Endothelial cell of hepatic sinusoid (primary cell): ENCODE measurements at regions not wholly inside any gene's neighbourhood (a gene's known extent, or its start where the extent isn't known, plus 50 kb on each side); places are given as distances from the start of the nearest gene placed in this dataset.

Experiments used
- in situ Hi-C: cut with HindIII; loops from 2 replicates; pipeline ENCODE4 v1.10.0; 2017; ENCODE audit warnings: low sequenced_read_pairs

DNA sequence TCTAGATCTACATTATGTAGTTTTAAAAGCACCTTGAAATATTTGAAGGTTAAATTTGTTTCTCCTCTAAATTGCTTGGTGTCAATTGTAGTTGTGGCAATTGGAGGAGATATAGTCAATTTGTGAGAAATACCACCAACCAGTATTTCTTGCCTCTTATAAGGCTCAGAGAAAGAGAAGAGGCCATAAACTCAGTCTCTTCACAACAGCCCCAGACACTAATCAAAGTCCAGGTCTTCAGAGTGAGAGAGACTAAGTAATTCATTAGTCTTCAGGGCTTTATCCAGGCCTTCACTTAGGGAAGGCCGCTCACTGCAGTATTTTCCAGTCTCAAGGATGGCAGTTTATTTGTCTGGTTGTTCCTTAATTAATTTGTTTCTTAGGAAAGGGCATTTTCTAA lies 168.0 kb upstream of the RGMB start:
- in situ Hi-C loops = no loop called here

DNA sequence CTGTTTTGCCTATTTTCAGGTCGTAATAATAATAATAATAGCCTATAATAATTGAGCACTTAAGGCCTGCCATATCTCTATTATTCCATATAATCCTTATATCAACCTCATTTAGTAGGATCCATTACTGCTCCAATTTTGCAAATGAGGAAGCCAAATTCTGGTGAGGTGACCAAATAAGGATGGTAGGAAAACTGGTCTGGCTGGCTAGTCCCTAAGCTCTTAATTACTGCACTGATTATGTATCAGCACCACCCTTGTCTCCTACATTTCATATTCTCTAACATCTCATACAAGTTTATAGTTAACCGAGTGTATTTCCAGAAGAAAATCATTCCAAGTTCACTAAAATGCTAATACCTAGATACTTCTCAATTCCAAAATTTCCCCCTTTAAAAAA lies 166.5 kb upstream of the RGMB start:
- in situ Hi-C loops = no loop called here

DNA sequence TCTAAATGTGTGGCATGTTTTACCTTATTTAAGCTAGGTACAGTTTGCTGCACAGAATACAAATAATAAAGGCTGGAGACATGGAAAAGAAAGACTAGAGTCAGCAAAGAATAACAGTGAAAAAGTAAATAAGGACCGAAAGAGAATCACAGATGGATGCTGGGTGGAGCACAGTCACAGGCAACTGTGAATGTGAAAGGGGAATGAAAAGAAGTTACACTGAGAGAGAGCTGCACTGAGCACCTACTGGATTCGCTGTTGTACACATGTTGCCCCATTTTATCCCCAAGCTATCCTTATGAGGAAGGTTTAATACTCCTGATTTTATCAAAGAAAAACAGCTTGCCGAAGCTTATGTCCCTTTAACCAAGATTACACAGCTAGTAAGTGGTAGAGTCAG lies 165.4 kb upstream of the RGMB start:
- in situ Hi-C loops = no loop called here

DNA sequence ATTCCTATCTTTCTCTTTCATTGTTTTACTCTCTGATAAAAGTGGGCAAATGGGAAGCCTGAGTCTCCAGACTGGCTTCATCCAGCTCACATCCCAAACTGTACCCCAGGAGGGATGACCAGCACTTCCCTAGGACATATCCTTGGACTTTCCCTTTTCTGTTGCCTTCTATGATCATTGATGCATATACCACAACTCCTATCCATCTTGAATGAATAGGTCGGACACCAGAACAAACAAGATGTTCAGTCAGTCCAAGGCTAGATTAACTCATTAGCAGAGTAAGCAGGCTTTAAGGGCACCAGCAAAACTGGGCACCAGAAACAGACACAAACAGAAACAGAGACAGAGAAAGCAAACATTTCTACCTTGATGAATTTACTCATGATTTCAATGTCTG lies 159.1 kb upstream of the RGMB start:
- in situ Hi-C loops = no loop called here

DNA sequence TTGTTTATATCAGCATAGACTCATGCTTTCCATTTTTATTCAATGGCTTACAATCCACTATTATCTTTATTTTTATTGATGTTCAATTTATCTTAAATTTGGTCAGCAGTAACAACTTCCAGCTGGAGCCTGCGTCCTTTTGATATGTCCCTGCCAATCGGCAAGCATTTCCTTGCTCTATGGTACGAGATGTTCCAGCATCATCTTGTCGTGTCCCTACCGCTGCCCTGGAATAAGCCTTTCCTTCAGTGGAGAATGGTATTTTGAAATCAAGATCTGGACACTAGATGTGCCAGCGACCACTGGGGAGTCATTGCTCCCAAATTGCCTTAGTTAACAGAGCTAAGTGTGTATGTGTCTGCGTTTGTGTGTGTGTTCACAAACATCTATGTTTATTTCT lies 151.6 kb upstream of the RGMB start:
- in situ Hi-C loops = no loop called here

DNA sequence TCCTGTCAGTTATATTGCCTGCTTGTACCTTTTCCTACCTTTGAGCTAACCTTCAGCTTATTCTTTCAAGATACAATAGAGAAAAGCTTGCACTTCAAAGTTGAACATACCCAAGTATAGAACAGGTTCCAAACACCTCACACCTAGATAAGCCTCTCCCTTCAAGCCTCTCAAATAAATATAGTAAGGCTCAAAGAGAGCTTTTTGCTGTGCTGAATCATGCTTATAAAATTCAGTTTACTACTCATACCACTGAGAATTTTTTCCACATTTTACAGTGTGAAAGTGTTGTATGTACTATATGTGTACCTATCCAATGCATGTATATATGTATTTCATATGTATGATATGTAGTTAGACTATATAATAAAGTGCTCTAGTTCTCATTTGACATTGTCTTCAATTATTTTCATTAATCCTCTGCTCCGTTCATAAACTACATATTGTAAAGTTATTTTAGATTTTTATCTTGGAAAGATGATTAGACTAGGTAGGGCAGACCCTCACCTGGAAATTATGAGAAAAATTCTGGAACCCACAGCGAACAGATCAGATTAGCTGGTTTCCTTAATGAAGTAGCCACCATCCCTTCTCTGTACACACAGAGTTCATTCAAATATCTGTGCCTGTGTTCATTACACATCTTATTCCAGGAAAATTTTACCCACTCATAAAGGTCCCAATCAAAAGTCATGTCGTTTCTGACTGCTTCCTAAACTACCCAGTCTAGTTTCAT lies 149.2 kb upstream of the RGMB start:
- in situ Hi-C loops = no loop called here

DNA sequence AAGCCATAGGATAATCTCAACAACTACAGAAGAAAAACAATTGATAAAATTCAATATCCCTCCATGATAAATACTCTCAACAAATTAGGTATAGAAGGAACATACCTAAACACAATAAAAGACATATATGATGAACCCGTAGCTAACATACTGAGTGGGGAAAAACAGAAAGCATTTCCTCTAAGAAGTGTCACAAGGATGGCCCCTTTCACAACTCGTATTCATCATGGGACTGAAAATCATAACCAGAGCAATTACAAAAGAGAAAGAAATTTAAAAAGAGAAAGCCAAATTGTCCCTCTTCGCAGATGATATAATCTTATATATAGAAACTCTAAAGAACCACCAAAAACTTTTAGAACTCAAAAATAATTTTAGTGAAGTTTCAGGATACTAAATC lies 146.3 kb upstream of the RGMB start:
- in situ Hi-C loops = no loop called here

DNA sequence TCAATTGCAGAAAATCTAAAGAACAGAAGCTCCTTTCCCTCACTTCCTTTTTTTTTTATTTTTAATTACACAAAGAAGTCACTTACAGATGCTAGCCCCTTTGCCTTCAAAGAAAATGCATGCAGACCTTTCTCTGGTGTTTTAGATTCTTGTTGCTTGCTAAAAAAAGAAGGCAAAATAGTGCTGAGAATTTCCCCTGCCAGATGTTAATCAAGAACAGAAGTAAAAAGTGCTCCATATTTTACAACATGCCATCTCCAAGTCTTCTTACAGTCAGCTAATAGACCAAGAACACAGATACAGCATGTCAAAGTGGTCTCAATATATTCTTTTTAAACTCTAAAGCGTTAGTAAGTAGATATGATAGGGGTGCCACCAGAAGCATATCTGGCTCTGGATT lies 142.8 kb upstream of the RGMB start:
- in situ Hi-C loops = no loop called here

DNA sequence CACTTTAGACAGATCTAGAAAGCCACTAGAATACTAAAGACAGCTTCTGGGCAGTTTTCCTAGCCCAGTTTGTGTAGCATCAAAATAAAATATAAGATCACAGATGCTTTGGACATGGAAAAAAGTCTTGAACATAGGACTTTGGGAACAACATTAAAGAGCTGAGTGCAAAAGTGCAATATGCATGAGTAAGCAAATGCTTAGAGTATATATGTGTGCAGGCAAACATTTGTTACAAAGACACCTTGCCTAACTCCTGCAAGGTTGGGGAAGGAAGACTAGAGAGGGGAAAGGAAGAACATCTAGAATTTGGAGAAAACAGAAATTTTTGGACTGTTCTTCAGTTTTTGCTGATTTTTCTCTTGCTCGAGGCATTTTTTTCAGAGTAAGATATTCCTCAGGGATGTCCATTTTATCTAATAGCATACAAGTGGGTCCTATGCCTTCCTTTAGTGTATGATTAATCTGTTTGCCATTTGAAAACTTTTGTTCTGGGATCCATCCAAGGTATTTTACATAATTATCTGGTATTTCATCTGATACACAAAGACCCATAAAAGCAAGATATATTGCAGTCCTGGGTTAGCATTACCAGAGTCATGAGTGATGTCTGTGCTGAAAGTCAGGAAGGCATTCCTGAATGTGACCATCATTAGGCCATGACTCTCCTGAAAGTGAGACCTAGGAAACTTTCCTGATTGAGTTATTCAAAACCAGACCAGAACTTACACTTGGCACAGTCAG lies 142.0 kb upstream of the RGMB start:
- in situ Hi-C loops = no loop called here

DNA sequence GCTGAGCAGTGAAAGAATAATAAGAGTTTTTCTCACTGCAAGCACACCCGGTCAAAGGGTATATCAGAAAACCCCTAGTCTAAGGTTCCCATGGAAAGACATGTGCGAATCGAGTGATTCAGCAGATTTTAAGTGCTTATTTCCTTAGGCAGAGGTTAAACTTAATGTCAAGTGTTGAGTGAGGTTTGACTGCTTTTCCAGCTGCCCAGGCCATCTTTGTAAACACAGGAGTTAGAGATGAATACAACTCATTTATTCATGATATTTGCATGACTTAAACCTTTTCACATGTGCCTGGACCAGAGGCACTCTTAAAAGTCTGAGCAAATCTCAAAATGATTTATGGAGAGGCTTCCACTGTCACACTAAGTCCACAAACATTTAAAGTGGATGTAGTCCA lies 137.8 kb upstream of the RGMB start:
- in situ Hi-C loops = no loop called here

DNA sequence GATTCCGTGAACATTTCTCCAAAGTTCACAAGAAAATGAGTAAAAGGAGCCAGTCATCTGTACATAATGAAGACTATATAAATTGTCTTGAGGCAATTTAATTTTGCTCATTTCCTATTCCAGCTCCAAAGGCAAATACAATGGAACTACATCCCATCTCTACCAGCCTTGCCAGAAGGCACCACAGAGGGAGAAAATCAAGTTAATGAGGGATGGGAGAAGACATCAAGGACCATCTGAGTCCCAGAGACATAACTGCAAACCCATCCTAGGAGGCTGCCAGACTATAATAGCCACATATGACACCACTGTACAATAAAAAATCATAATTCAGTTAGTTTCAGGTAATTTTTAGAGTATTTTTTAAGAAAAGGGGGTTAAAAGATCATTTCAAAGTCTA lies 136.3 kb upstream of the RGMB start:
- in situ Hi-C loops = no loop called here

DNA sequence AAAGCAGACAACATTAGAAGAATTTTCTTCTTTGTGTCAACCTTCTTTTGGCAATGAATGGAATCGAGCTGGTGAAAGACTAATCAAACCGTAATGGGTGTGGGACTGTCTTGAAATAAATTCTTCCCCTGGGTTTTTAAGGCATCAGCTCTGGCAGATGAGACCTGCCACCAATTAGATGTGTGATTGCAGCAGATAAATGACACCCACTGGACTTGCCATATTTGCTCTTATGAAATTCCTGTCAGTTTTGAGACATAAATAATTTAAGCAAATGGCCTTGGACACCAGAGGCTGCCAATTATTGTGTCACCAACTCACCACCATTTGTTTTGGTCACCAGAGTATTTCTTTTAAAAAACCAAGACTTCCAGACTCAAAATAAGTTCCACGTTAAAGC lies 135.9 kb upstream of the RGMB start:
- in situ Hi-C loops = no loop called here

DNA sequence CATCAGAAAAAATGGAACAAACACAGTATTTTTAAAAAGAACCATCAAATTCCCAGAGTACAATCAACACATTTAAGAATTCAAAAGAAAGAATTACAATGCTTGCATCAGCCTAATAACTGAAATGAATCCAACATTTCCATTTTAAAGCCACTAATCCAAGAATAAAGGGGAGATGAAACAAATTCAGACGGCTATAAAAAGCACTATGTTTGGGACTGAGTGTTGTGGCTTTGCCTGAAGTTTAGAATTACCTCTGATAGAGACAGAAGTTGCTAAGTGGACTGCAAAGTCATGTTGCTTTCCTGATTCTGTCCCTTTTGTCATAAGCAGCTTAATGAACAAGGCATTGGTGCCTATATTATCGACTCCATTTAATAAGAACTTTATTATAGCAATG lies 135.4 kb upstream of the RGMB start:
- in situ Hi-C loops = no loop called here

DNA sequence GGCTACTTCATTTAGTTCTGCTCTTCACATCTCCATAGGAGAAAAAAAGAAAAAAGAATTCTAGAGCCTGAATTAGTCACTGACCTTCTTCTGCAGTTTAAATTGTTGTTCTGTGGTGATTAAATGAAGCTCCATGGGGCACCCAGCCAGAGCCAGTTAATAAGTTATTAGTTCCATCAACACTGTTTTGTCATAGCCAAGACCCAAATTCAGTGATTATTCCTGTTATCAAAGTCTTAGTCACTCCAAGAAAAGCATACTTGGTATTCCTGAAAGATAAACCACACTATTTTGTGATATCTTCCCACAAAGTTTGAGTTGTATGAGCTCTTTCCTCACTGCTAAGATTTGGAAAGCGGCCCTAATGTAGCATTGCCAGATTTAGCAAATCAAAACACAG lies 134.8 kb upstream of the RGMB start:
- in situ Hi-C loops = no loop called here

DNA sequence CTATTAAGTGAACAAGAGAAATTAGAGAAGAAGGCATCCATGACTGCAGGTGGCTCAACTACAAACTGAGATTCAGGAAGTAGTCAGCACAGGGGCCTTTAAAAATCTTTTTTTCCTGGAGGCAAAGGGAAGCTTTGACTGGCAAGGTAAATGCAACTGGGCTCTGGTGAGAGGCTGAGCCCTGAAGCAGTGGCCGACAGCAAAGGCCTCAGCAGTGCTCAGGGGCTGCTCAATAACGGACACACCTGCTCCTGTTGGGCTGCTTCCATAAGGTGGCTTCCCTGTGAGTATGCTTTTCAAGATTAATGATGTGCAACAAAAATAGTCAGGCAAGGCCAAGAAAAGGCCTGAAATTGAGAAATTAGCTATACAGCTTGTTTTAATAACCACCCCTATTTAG lies 134.2 kb upstream of the RGMB start:
- in situ Hi-C loops = no loop called here

DNA sequence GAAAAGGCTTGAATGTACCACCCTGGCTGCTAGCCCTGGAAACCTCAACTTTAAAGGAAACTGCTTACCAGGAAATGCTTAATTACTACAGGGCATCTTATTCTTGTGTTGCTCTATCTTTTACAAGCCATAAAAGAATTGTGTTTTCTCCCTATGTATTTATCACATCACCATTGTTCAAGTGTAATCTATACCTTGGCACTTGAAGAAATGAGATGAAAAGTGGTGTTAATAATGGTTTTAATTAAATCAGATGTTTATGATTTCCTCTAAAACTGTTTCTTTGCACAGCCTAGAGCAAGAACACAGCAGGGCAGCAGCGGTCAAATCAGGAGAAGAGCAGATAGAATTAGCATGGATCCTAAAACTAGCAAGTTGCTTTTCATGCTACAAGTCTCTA lies 131.8 kb upstream of the RGMB start:
- in situ Hi-C loops = no loop called here

DNA sequence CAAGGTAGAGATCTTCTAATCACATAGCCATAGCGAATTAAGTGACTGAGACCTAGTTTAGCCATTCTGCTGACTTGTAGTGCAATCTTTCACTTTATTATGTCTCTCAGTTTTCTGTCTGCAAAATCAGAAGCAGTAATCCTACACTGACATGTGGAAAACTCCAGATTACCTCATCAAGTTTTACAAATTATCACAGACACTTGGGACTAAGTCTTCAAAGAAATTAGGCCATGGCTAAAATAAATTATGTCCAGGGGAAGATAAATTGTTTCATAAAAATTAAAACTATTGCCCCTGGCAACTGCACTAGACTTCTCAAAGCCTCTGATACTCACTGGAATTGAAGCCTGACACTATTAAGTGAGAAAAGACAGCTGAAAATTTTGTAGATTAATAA lies 129.9 kb upstream of the RGMB start:
- in situ Hi-C loops = no loop called here

DNA sequence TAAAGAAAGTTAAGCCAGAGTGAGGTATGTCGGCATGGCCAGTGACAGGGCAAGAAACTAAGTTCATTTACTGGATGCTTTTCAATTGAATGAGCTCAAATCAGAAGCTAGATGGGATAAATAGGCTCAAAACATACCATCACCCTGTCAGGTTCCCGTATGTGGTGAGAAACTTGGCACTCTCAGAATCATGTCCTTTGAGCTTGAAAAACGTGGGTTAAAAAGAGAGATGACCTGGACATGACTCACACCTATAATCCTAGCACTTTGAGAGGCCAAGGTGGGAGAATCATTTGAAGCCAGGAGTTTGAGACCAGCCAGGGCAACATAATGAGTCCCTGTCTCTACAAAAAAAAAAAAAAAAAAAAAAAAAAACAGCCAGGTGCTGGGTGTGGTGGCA lies 121.7 kb upstream of the RGMB start:
- in situ Hi-C loops = no loop called here

DNA sequence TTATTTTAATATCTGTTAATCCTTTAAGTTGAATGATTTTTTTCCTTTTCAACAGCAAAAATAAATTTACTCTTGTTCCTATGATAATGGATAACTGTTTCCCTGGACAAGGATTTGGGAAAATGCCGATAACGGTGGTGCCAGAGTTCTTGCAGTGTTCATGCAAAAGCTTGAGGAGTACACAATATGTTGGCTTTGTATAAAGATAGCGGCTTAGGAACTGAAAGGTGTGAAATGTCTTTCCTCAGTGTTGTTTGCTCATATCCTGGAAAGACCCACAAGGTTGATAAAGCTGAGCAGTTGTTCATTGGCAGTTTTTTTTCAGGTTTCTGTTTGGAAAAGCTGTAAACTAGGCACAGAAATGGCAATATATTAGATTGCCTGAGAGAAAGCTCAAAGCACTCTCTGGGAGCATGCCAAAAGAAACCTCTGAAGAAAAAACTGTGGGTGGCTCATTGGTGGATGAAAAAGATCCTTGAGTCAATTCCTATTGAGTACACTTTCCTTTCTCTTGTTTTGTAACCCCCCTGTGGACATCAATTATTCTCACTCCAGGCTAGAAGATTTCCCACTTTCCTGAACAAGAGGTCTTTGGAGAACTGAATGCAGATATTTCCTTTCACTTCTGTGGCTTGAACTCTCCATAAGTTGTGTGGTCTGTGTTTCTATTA lies 117.2 kb upstream of the RGMB start:
- in situ Hi-C loops = no loop called here

DNA sequence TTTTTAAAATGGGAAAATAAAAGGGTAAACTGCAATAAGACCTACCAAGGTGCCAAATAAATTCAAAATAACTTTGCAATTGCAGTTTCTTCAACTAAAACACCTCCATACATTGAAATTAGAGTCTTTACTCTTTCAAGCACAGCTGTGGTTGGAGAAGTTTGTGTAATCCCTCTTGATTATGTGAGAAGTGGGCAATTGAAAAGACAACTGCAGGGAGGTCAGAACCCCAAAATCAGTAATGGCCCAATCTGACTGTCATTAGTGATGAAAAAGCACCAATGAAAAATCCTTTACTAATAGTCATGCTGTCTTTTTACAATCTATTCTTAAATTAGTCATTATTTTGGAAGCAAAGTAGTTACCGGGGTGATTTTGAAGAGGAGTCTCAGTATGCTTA lies 116.7 kb upstream of the RGMB start:
- in situ Hi-C loops = no loop called here

DNA sequence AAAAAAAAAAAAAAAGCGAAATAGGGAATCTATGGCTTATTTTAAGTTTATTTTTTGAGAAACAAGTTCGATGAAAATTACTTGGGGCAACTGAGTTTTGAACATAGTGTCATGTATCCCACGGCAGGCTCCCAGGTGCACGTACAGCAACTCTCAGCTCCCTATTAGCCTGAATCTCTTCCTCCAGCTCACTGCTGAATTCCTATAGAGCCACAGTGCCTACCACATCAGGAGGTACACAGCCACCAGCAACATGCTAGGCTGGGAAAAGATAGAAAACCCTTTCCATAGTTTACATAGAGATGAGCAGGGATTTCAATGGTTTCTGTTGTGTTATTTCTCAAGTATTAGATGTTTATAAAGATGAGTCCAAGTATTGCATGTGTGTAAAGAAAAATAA lies 115.9 kb upstream of the RGMB start:
- in situ Hi-C loops = no loop called here

DNA sequence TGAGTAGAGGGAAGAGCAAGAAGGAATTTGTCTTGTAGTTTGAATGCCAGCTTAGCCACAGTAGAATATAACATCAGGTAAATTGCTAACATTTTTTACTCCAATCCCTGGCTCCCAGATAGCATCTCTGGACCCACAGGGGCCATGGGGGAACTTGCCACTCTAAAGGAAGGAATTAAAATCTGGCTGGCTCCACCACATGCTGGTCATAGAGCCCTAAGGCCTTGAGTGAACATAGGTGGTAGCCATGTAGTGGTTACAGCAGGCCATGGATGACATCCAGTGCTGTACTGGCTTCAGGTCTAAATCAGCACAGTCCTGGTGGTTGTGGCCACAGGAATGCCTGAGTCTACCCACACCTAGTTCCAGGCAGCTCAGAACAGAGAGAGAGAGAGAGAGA lies 109.9 kb upstream of the RGMB start:
- in situ Hi-C loops = no loop called here
